ENCODE measurements at regions not wholly inside any gene's neighbourhood (a gene's known extent, or its start where the extent isn't known, plus 50 kb on each side); places are given as distances from the start of the nearest gene placed in this dataset.
"Not testable (repeated sequence)": the region's sequence is repeated elsewhere in the genome, so short reads cannot be mapped to it uniquely, and the experiment has no call there.

DNA sequence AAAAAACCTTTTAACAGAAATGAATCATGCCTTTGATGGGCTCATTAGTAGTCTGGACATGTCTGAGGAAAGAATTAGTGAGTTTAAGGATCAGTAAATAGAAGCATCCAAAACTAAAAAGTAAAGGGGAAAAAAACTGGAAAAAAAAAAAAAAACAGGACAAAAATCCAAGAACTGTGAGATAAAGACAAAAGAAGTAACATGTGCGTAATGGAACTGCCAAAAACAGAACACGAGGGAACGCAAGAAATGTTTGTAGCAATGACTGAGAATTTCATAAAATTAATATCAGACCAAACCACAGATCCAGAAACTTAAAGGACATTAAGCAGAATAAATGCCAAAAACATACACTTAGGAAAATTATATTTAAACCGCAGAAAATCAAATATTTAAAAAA is 77.4 kb downstream of the MS4A13 start:
- DNase-seq = no peak

DNA sequence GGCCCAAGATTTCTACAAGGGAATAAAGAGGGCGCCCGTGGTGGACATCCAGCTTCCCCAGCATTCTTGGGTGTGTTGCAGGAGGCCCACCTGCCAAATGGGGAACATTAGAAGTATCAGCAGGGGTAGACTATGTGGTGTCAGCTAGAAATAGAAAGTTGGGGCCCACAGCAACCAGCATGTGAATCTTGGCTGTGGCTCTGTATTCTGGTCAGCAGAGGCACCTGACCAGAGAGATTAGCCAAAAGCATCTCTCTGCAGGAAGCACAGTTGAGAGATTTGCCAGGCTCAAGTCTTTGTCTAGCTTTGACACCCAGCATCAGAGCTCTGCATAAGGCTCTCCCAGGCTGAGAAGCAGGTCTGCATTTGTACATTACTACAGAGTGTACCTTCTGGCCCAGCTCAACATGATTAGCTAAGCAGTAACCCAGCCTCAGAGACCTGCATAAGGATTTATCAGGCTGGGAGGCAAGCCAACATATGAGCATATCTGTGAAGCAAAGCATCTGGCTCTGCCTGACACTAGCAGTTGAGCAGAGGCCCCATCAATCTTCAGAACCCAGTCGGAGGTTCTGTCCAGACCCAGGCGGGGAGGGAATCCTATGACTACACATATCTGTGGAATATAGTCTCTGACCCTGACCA is 79.9 kb downstream of the MS4A13 start:
- no peak for DNase-seq

DNA sequence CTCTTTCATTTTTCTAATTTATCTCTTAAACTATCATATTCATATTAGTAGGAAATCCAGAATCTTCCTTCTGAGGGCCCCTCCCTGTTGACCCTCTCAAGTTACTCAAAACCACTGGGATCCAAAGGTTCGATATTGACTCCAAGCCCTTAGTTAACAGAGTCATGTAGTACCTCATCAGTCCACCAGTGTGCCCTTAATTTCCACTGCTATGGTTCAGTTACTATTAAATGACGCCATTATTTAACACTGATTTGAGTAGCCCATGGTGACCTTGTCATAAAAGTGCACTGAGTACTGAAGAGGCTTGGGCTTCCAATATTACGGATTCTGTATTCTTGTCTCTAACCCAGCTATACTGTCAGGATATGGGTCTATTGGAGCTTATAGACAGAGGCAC is 91.9 kb upstream of the MS4A8 start:
- no peak for DNase-seq

DNA sequence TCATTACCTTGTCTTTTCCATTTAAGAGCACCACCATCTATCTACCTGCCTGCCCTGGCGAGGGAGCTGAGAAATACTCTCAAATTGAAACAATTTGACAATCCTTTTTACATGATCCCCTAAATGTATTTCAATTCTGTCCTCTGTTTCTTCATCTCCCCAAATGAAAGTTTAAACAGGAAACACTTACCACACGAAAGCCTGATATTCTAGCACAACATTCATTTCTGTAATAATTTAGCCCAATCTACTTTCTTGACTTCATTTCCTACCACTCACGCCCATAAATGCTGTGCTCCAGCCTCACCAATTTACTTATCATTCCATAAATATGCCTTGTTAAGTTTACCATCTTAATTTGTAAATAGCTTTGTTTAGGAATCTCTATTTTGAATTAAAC is 89.8 kb upstream of the MS4A8 start:
- no peak for DNase-seq

DNA sequence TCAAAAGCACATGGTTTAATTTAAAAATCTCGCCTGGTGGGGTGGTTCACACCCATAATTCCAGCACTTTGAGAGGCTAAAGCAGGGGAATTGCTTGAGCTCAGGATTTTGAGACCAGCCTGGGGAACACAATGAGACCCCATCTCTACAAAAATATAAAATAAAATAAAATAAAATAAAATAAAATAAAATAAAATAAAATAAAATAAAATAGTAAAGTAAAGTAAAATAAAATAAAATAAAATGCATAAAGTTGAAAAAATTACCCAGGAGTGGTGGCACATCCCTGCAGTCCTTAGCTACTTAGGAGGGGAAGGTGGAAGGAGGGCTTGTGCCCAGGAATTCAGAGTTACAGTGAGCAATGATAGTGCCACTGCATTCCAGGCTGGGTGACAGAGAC is 88.7 kb upstream of the MS4A8 start:
- no peak for DNase-seq

DNA sequence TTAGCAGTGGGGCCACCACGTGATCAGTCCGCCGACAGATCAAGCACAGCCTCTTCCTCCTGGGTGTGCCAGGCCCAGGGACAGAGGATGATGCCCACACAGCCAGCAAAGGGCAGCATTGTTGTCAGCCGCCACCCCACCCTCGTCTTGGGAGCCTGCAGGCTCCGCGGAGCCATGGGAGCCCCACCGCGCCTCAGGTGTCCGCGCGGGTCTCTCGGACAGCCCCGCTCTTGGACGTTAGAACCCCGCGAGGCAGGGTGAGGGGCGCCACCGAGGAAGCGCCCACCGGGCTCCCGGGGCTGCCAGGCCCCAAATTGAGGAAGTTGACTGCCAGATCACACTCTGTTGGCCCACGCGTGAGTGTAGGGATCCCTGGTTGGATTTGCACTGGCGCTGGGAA is 83.9 kb upstream of the MS4A8 start:
- DNase-seq = no peak

DNA sequence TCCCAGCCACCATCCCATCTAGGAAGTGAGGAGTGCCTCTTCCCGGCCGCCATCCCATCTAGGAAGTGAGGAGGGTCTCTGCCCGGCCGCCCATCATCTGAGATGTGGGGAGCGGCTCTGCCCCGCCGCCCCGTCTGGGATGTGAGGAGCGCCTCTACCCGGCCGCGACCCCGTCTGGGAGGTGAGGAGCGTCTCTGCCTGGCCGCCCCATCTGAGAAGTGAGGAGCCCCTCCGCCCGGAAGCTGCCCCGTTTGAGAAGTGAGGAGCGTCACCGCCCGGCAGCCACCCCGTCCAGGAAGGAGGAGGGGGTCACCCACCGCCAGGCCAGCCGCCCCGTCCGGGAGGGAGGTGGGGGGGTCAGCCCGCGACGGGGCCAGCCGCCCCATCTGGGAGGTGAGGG is 77.5 kb upstream of the MS4A8 start:
- not testable (repeated sequence) for DNase-seq

DNA sequence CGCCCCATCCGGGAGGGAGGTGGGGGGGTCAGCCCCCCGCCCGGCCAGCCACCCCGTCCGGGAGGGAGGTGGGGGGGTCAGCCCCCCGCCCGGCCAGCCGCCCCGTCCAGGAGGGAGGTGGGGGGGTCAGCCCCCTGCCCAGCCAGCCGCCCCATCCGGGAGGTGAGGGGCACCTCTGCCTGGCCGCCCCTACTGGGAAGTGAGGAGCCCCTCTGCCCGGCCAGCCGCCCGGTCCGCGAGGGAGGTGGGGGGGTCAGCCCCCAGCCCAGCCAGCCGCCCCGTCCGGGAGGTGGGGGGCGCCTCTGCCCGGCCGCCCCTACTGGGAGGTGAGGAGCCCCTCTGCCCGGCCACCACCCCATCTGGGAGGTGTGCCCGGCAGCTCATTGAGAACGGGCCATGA is 76.6 kb upstream of the MS4A8 start:
- DNase-seq = not testable (repeated sequence)

DNA sequence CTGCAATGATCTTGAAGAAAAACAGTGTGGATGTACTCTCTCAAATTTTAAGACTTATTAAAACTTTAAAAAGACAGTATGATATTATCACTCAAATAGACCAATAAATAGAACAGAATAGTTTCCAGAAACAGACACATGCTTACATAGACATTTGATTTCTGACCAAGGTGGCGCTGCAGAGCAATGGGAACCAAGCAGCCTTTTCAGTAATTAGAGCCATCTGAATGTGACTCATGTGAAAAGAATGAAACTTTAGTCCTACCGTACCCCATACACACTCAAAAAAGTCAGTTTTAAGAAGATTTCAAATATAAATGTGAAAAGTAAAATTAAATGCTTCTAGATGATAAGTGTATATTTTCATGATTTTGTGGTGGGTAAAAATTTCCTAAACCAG is 74.2 kb upstream of the MS4A8 start:
- peak; percentile 12 for DNase-seq

DNA sequence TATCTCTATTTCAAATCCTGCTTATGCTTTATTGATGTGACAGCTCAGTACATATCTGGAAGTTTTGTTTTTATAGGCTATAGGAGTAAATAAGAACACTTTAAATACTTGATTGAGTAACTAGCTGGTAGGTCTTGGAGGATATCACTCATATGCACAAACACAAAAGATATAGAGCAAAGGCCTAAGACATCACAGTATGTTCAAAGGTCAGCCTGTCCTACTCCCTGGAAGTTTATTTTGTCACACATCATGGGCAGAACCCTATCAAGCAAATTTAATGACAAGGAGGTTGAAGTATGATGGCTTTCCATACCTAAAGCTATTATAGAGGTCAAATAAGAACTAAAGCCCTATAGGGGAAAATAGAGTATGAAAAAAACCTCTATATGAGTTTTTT is 70.0 kb upstream of the MS4A8 start:
- DNase-seq = no peak

DNA sequence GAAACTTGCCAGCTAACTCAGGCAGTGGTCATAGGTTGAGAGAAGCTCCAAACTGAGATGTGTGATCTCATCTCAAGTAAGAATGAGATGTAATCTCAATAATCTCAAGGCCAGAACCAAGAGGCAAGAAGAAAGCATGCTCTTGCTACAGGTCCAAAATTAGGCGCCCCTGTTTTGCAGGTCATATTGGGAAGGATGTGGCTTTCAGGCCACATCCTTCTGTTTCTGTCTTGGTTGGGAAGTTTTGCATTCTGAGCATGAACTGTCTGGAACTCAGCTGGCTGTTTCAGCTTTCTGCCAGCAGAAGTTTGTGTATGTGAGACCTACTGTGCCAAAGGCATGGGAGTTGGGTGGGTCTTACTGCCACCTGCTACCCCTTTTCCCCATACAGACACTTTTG is 67.5 kb upstream of the MS4A8 start:
- no peak for DNase-seq

DNA sequence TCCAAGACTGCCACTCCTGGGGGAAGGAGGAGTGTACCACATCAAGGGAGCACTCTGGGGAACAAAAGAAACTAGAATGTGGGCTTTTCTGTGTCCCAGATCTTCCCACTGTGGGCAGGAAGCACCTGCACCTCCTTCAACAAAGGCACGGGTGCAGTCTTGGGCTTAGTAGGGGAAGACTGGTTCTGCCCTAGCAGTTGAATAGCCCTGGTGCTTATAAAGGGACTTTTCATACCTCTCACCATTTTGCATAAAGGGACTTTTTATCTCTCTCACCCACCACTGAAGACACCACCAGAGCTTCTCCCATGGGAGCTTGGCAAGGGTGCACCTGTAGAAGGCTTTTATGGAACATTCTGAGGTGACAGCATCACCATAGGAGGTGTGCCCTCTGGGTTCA is 65.8 kb upstream of the MS4A8 start:
- DNase-seq = no peak

DNA sequence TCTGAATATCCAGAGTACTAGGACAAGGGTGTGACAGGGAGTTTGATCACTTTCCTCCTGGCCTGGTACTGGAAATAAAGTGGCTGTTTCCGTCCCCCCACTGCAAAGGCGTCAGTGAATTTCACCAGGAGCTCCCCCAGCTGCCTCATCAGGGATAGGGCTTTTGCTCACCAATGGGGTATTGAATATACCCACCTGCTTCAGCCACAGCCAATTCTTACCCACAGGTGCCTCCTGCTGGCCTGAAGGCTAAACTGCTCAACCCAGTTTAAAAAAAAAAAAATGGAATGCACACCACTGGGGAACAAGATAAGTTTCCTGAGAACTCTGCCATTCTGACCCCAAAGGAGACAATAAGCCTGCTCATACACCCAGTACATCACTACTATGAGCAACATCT is 65.3 kb upstream of the MS4A8 start:
- DNase-seq = peak; percentile 13

DNA sequence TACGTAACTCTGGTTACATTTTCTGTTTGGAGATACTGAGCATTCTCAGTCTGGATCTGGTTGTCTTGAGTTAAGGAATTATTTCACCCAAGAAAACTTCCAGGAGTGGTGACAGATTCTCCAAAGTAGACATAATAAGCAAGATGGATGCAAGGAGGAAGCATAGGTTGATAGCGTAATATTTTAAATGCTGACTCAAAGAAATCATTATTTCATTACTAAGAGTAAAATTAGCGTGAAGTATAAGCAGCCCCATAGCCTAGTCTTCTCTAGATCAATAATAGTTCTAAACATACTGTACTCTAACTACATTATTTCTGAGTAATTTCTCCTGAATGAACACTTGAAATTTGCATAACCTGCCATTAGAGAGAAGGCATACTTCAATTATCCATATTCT is 57.5 kb upstream of the MS4A8 start:
- DNase-seq = no peak

DNA sequence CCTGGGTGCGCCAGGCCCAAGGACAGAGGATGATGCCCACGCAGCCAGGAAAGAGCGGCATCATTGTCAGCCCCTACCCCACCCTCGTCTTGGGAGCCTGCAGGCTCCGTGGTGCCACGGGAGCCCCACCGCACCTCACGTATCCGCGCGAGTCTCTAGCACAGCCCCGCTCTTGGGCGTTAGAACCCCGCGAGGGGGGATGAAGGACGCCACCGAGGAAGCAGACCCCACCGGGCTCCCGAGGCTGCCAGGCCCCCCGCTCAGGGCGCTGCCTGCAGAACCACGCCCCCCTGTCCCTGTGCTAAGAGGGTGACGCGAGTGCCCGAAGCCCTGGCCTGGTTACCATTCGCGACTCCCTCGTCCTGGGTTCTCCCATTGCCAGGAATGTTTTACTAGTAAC is 52.3 kb upstream of the MS4A8 start:
- no peak for DNase-seq

Measured in stimulated activated CD4-positive, alpha-beta T cell treated with anti-CD3 and anti-CD28 coated beads, Interleukin-15, amount 100 ng/mL, for 24 hours (primary cell).